ENCODE measurements at regions not wholly inside any gene's neighbourhood (a gene's known extent, or its start where the extent isn't known, plus 50 kb on each side); places are given as distances from the start of the nearest gene placed in this dataset.

GRCh38 chr7:35508623-35509400 is 186.1 kb downstream of the HERPUD2 start:
- no peak for DNase-seq (ENCODE audit: low read depth)

GRCh38 chr7:35505066-35505465 is 189.9 kb downstream of the HERPUD2 start:
- no peak for TF ChIP-seq CTCF (IDR thresholded peaks at IDR 0.05; ENCODE audit: low read length, missing control alignments)
- no peak overlapping the region for H3K4me3 ChIP-seq (replicated peaks; ENCODE audit: low read depth, low read length)
- DNase-seq (ENCODE audit: low read depth), result no peak

More at GRCh38 chr7:35508623-35509400, 186.1 kb downstream of the HERPUD2 start:
- no peak overlapping the region for H3K4me3 ChIP-seq (replicated peaks; ENCODE audit: low read depth, low read length)
- peak; percentile 14 for TF ChIP-seq CTCF (IDR thresholded peaks at IDR 0.05; ENCODE audit: low read length, missing control alignments)

GRCh38 chr7:35504365-35504764 is 190.6 kb downstream of the HERPUD2 start:
- TF ChIP-seq CTCF (IDR thresholded peaks at IDR 0.05; ENCODE audit: low read length, missing control alignments), result no peak
- no peak overlapping the region for H3K4me3 ChIP-seq (replicated peaks; ENCODE audit: low read depth, low read length)
- no peak for DNase-seq (ENCODE audit: low read depth)

GRCh38 chr7:35501681-35502080 is 193.3 kb downstream of the HERPUD2 start:
- TF ChIP-seq CTCF (IDR thresholded peaks at IDR 0.05; ENCODE audit: low read length, missing control alignments), result no peak
- no peak overlapping the region for H3K4me3 ChIP-seq (replicated peaks; ENCODE audit: low read depth, low read length)
- DNase-seq (ENCODE audit: low read depth), result no peak

- TF ChIP-seq CTCF (IDR thresholded peaks at IDR 0.05; ENCODE audit: low read length, missing control alignments), result no peak
- no peak overlapping the region for H3K4me3 ChIP-seq (replicated peaks; ENCODE audit: low read depth, low read length)
- no peak for DNase-seq (ENCODE audit: low read depth)
These were observed 195.7 kb downstream of the HERPUD2 start for GRCh38 chr7:35499226-35499625.

GRCh38 chr7:35498416-35498815 is 196.5 kb downstream of the HERPUD2 start:
- TF ChIP-seq CTCF (IDR thresholded peaks at IDR 0.05; ENCODE audit: low read length, missing control alignments), result no peak
- H3K4me3 ChIP-seq (replicated peaks; ENCODE audit: low read depth, low read length), result no peak overlapping the region

GRCh38 chr7:35495844-35496243 is 199.1 kb downstream of the HERPUD2 start:
- no peak for DNase-seq (ENCODE audit: low read depth)
- no peak overlapping the region for H3K4me3 ChIP-seq (replicated peaks; ENCODE audit: low read depth, low read length)
- TF ChIP-seq CTCF (IDR thresholded peaks at IDR 0.05; ENCODE audit: low read length, missing control alignments), result no peak

More at GRCh38 chr7:35498416-35498815, 196.5 kb downstream of the HERPUD2 start:
- DNase-seq (ENCODE audit: low read depth), result no peak
